NCI-H748 treated with DMSO at 0.1 percent for 48 hours (cell line): ENCODE measurements at regions not wholly inside any gene's neighbourhood (a gene's known extent, or its start where the extent isn't known, plus 50 kb on each side); places are given as distances from the start of the nearest gene placed in this dataset.
"Not testable (repeated sequence)": the region's sequence is repeated elsewhere in the genome, so short reads cannot be mapped to it uniquely, and the experiment has no call there.

ENCODE experiments used
- DNase-seq: peaks from one replicate; lab custom pipeline; 2025; lab: John Stamatoyannopoulos, UW

- DNase-seq, result no peak
Measured at GRCh38 chr11:122022646-122023045, 93.4 kb downstream of the BLID start.

GRCh38 chr11:122020902-122021301, 95.1 kb downstream of the BLID start:
- no peak for DNase-seq

GRCh38 chr11:122019908-122020694, 95.9 kb downstream of the BLID start:
- no peak for DNase-seq

GRCh38 chr11:122007601-122008071, 108.4 kb downstream of the BLID start:
- DNase-seq, result no peak

GRCh38 chr11:122004446-122004845, 111.6 kb downstream of the BLID start:
- DNase-seq, result no peak

GRCh38 chr11:122002926-122003325, 113.1 kb downstream of the BLID start:
- no peak for DNase-seq

GRCh38 chr11:122002047-122002446, 114.0 kb downstream of the BLID start:
- no peak for DNase-seq

GRCh38 chr11:121999651-122000050, 116.4 kb downstream of the BLID start:
- DNase-seq, result no peak

- no peak for DNase-seq
Measured at GRCh38 chr11:121996574-121996973, 119.4 kb downstream of the BLID start.

- DNase-seq, result no peak
Measured at GRCh38 chr11:121983901-121984300, 132.1 kb downstream of the BLID start.

- not testable (repeated sequence) for DNase-seq
Measured at GRCh38 chr11:121977914-121978313, 138.1 kb downstream of the BLID start.

- DNase-seq, result no peak
Measured at GRCh38 chr11:121968638-121969037, 147.4 kb downstream of the BLID start.

- no peak for DNase-seq
Measured at GRCh38 chr11:121967131-121967704, 148.8 kb downstream of the BLID start.

GRCh38 chr11:121965330-121965729, 150.7 kb downstream of the BLID start:
- DNase-seq, result no peak

- no peak for DNase-seq
Measured at GRCh38 chr11:121964591-121964990, 151.4 kb downstream of the BLID start.

- not testable (repeated sequence) for DNase-seq
Measured at GRCh38 chr11:121963846-121964245, 152.2 kb downstream of the BLID start.

- DNase-seq, result no peak
Measured at GRCh38 chr11:121961321-121961801, 154.7 kb downstream of the BLID start.

GRCh38 chr11:121958971-121959325, 157.1 kb downstream of the BLID start:
- no peak for DNase-seq

GRCh38 chr11:121958323-121958970, 157.6 kb downstream of the BLID start:
- no peak for DNase-seq

- DNase-seq, result no peak
Measured at GRCh38 chr11:121953122-121953521, 162.9 kb downstream of the BLID start.

GRCh38 chr11:121950160-121950559, 165.9 kb downstream of the BLID start:
- DNase-seq, result no peak

GRCh38 chr11:121946514-121946913, 169.5 kb downstream of the BLID start:
- DNase-seq, result no peak
